ENCODE measurements at regions not wholly inside any gene's neighbourhood (a gene's known extent, or its start where the extent isn't known, plus 50 kb on each side); places are given as distances from the start of the nearest gene placed in this dataset.

- no peak for DNase-seq
Observed at GRCh38 chr7:42429339-42429738, 192.3 kb upstream of the GLI3 start.

GRCh38 chr7:42426163-42426562, 189.2 kb upstream of the GLI3 start:
- no peak for DNase-seq

GRCh38 chr7:42414941-42415505, 178.0 kb upstream of the GLI3 start:
- no peak for DNase-seq

GRCh38 chr7:42414028-42414427, 177.0 kb upstream of the GLI3 start:
- no peak for DNase-seq

GRCh38 chr7:42409296-42409695, 172.3 kb upstream of the GLI3 start:
- DNase-seq, result no peak

GRCh38 chr7:42407833-42408232, 170.8 kb upstream of the GLI3 start:
- no peak for DNase-seq

- DNase-seq, result no peak
Observed at GRCh38 chr7:42407021-42407710, 170.2 kb upstream of the GLI3 start.

- DNase-seq, result no peak
Observed at GRCh38 chr7:42406358-42406757, 169.3 kb upstream of the GLI3 start.

GRCh38 chr7:42405782-42406181, 168.8 kb upstream of the GLI3 start:
- no peak for DNase-seq

- DNase-seq, result no peak
Observed at GRCh38 chr7:42403831-42404230, 166.8 kb upstream of the GLI3 start.

GRCh38 chr7:42400961-42401360, 164.0 kb upstream of the GLI3 start:
- no peak for DNase-seq

- no peak for DNase-seq
Observed at GRCh38 chr7:42400211-42400772, 163.3 kb upstream of the GLI3 start.

GRCh38 chr7:42395607-42396006, 158.6 kb upstream of the GLI3 start:
- DNase-seq, result no peak

GRCh38 chr7:42392826-42393225, 155.8 kb upstream of the GLI3 start:
- no peak for DNase-seq

- DNase-seq, result no peak
Observed at GRCh38 chr7:42389697-42390096, 152.7 kb upstream of the GLI3 start.

- no peak for DNase-seq
Observed at GRCh38 chr7:42385912-42386311, 148.9 kb upstream of the GLI3 start.

- DNase-seq, result no peak
Observed at GRCh38 chr7:42381161-42381560, 144.2 kb upstream of the GLI3 start.

GRCh38 chr7:42380401-42380800, 143.4 kb upstream of the GLI3 start:
- no peak for DNase-seq

GRCh38 chr7:42378149-42378548, 141.1 kb upstream of the GLI3 start:
- DNase-seq, result no peak

- DNase-seq, result no peak
Observed at GRCh38 chr7:42373285-42373684, 136.3 kb upstream of the GLI3 start.

- DNase-seq, result no peak
Observed at GRCh38 chr7:42372479-42372878, 135.5 kb upstream of the GLI3 start.

GRCh38 chr7:42359946-42360345, 122.9 kb upstream of the GLI3 start:
- DNase-seq, result no peak

GRCh38 chr7:42351316-42351935, 114.4 kb upstream of the GLI3 start:
- DNase-seq, result no peak

GRCh38 chr7:42350801-42351200, 113.8 kb upstream of the GLI3 start:
- DNase-seq, result no peak

Measured in suppressor macrophage treated with lipopolysaccharide for 4 hours (primary cell).